Osteoblast (primary cell): ENCODE measurements at regions not wholly inside any gene's neighbourhood (a gene's known extent, or its start where the extent isn't known, plus 50 kb on each side); places are given as distances from the start of the nearest gene placed in this dataset.

Experiments used
- DNase-seq: peaks from one replicate; pipeline ENCODE4 v3.0.0; 2011; ENCODE audit warnings: low spot score, mixed read lengths; ENCODE audit not compliant: insufficient read length; ENCODE audit errors: missing footprints
- H2AFZ ChIP-seq: 2 replicates; pipeline ENCODE4 v1.6.0; 2011; ENCODE audit warnings: mild to moderate bottlenecking, low read length
- H3K27ac ChIP-seq: 2 replicates; pipeline ENCODE4 v1.5.1; 2011; ENCODE audit warnings: mild to moderate bottlenecking, low read depth, low read length, moderate library complexity
- H3K27me3 ChIP-seq: 2 replicates; pipeline ENCODE4 v1.6.0; 2012; ENCODE audit warnings: mild to moderate bottlenecking, control low read depth, inconsistent platforms, low read length, moderate library complexity; ENCODE audit not compliant: insufficient read depth
- H3K36me3 ChIP-seq: 2 replicates; pipeline ENCODE4 v1.5.1; 2011; ENCODE audit warnings: mild to moderate bottlenecking, low read length, control low read depth, moderate library complexity; ENCODE audit not compliant: insufficient read depth
- H3K4me1 ChIP-seq: 2 replicates; pipeline ENCODE4 v1.5.1; 2011; ENCODE audit warnings: mild to moderate bottlenecking, low read length, control low read depth, moderate library complexity; ENCODE audit not compliant: insufficient read depth
- H3K4me2 ChIP-seq: 2 replicates; pipeline ENCODE4 v1.6.0; 2011; ENCODE audit warnings: mild to moderate bottlenecking, low read length; ENCODE audit not compliant: insufficient read depth
- H3K4me3 ChIP-seq: fragments of 200-600 bp; sonication (generic); 3 replicates; pipeline ENCODE4 v1.5.1; 2012; ENCODE audit warnings: mild to moderate bottlenecking, low read length, inconsistent platforms; ENCODE audit not compliant: insufficient read depth
- H3K79me2 ChIP-seq: 2 replicates; pipeline ENCODE4 v1.6.0; 2012; ENCODE audit warnings: mild to moderate bottlenecking, low read length, control low read depth, inconsistent platforms; ENCODE audit not compliant: insufficient read depth
- H3K9me3 ChIP-seq: 2 replicates; pipeline ENCODE4 v1.5.1; 2011; ENCODE audit warnings: low read depth, low read length, control low read depth
- H4K20me1 ChIP-seq: 2 replicates; pipeline ENCODE4 v1.6.0; 2012; ENCODE audit warnings: mild to moderate bottlenecking, low read length, control low read depth; ENCODE audit not compliant: insufficient read depth
- TF ChIP-seq, protein P1 (sequence below): IDR thresholded peaks from 2 replicates; pipeline ENCODE4 v1.5.1; 2011; ENCODE audit warnings: mild to moderate bottlenecking, low read depth, low read length, moderate library complexity; ENCODE audit errors: extremely low read depth

DNA sequence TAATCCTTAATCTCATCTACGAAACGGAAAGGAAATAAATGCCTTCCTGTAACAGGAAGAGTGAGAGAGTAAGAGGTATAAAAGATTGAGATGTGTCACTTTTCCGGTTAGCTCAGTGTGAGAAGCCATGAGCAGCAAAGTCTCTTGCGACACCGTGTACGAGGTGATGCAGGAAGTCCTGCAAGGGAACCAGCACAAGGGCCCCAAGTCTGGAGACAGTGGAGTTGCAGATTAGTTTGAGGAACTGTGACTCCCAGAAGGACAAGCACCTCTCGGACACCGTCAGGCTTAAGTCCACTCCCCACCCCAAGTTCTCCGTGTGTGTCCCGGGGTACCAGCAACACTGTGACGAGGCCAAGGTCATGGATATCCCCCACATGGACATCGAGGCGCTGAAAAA, 592.3 kb upstream of the ADGRL2 start:
- H3K36me3 ChIP-seq: no peaks in the 10 kb centered on the region
- TF ChIP-seq, protein P1, sequence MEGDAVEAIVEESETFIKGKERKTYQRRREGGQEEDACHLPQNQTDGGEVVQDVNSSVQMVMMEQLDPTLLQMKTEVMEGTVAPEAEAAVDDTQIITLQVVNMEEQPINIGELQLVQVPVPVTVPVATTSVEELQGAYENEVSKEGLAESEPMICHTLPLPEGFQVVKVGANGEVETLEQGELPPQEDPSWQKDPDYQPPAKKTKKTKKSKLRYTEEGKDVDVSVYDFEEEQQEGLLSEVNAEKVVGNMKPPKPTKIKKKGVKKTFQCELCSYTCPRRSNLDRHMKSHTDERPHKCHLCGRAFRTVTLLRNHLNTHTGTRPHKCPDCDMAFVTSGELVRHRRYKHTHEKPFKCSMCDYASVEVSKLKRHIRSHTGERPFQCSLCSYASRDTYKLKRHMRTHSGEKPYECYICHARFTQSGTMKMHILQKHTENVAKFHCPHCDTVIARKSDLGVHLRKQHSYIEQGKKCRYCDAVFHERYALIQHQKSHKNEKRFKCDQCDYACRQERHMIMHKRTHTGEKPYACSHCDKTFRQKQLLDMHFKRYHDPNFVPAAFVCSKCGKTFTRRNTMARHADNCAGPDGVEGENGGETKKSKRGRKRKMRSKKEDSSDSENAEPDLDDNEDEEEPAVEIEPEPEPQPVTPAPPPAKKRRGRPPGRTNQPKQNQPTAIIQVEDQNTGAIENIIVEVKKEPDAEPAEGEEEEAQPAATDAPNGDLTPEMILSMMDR: no peak
- DNase-seq: no peak
- H3K4me1 ChIP-seq: no peaks in the 10 kb centered on the region
- no peaks in the 10 kb centered on the region for H3K27me3 ChIP-seq
- no peak overlapping the region for H2AFZ ChIP-seq
- no peak overlapping the region for H3K4me3 ChIP-seq
- H3K27ac ChIP-seq: no peak overlapping the region
- H4K20me1 ChIP-seq: no peaks in the 10 kb centered on the region
- no peak overlapping the region for H3K4me2 ChIP-seq
- H3K9me3 ChIP-seq: no peaks in the 10 kb centered on the region
- H3K79me2 ChIP-seq: no peaks in the 10 kb centered on the region

DNA sequence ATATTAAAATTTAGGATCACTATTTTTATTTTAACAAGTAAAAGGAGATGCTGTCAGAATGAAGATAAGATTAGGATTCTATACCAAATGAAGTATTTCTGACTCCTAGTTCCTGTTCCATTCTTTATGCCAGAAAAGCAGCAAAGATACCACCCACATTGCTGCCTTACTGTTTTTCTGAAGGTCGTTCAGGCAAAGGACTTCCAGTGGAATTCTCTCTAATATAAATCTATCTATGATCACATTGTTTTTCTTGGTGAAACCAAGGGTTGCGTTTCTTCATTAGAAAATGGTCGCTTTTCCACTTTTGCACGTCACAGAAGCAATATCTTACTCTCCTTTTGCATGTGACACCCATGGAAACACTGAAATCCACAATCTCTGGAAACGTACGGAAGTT, 594.8 kb upstream of the ADGRL2 start:
- DNase-seq: no peak
- Histone ChIP-seq H3K4me3 (no peak overlapping the region), H3K9me3 (no peaks in the 10 kb centered on the region), H3K36me3 (no peaks in the 10 kb centered on the region), H3K4me1 (no peaks in the 10 kb centered on the region), H3K79me2 (no peaks in the 10 kb centered on the region), H3K27me3 (no peaks in the 10 kb centered on the region), H4K20me1 (no peaks in the 10 kb centered on the region), H3K27ac (no peak overlapping the region), H2AFZ (no peak overlapping the region), H3K4me2 (no peak overlapping the region)
- TF ChIP-seq, protein P1: no peak

DNA sequence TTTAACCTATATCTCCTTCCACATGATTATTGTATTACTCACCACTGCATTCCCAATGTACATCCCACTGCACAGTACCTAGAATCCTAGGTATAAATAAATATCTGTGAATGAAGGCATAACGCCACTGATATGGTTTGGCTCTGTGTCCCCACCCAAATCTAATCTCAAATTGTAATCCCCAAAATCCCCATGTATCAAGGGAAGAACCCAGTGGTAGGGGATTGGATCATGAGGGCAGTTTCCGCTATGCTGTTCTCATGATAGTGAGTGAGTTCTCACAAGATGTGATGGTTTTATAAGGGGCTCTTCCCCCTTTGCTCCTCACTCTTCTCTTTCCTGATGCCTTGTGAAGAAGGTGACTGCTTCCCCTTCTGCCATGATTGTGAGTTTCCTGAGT, 599.0 kb upstream of the ADGRL2 start:
- H3K36me3 ChIP-seq: no peaks in the 10 kb centered on the region
- no peak overlapping the region for H3K27ac ChIP-seq
- no peak overlapping the region for H2AFZ ChIP-seq
- no peak overlapping the region for H3K4me2 ChIP-seq
- no peaks in the 10 kb centered on the region for H3K9me3 ChIP-seq
- TF ChIP-seq, protein P1: no peak
- no peaks in the 10 kb centered on the region for H3K79me2 ChIP-seq
- H3K4me3 ChIP-seq: no peak overlapping the region
- no peaks in the 10 kb centered on the region for H3K27me3 ChIP-seq
- no peaks in the 10 kb centered on the region for H3K4me1 ChIP-seq
- DNase-seq: no peak
- H4K20me1 ChIP-seq: no peaks in the 10 kb centered on the region

DNA sequence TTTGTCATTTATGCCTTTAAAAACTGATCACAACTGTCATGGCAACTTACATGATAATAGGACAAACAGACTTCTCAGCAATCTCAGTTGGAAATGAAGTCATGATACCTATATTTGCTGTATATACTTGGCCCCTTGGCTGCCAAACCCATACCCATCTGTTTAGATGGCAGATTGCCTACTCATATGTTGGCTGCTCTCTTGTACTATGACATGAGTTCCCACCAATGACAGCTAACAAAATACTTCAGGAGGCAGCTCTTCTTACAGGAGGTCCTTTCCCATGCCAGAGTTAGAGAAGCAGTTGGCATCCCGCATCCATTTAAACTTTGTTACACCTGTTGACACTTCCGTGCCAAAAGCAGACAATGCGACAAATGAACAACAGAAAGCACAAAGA, 603.1 kb upstream of the ADGRL2 start:
- Histone ChIP-seq H3K36me3 (no peaks in the 10 kb centered on the region), H3K27me3 (no peaks in the 10 kb centered on the region), H3K4me1 (no peaks in the 10 kb centered on the region), H3K79me2 (no peaks in the 10 kb centered on the region), H3K9me3 (no peaks in the 10 kb centered on the region), H4K20me1 (no peaks in the 10 kb centered on the region), H2AFZ (no peak overlapping the region), H3K4me2 (no peak overlapping the region), H3K27ac (no peak overlapping the region), H3K4me3 (no peak overlapping the region)
- no peak for DNase-seq
- TF ChIP-seq, protein P1: no peak
